CD4-positive, CD25-positive, alpha-beta regulatory T cell (primary cell): ENCODE measurements at regions not wholly inside any gene's neighbourhood (a gene's known extent, or its start where the extent isn't known, plus 50 kb on each side); places are given as distances from the start of the nearest gene placed in this dataset.
A peak's percentile ranks its signal among the peaks of the same experiment; 100 is the strongest.
"Not testable (repeated sequence)": the region's sequence is repeated elsewhere in the genome, so short reads cannot be mapped to it uniquely, and the experiment has no call there.

Experiments used
- ATAC-seq, 2 donors: fragments of 150-1000 bp; cut with Tn5 transposase; one replicate each; pipeline ENCODE4 v1.10.0; 2021; ENCODE audit warnings: low read depth in 2 of 2, moderate number of reproducible peaks in 2 of 2, moderate library complexity in 1 of 2
- DNase-seq, 3 donors: peaks; one replicate each; pipeline versions ENCODE4 v3.0.0 to v3.0.0-alpha.2; 2012 to 2022; ENCODE audit warnings: mixed read lengths in 1 of 3
- H3K27ac ChIP-seq: one replicate; pipeline ENCODE4 v1.7.0; 2013; ENCODE audit warnings: mild to moderate bottlenecking, low read length; ENCODE audit not compliant: insufficient read depth, poor library complexity, severe bottlenecking
- H3K27me3 ChIP-seq: one replicate; pipeline ENCODE4 v1.7.0; 2013; ENCODE audit warnings: low read length; ENCODE audit not compliant: control insufficient read depth, insufficient read depth
- H3K36me3 ChIP-seq: one replicate; pipeline ENCODE4 v1.7.0; 2013; ENCODE audit warnings: mild to moderate bottlenecking, low read length, moderate library complexity; ENCODE audit not compliant: control insufficient read depth, insufficient read depth
- H3K4me1 ChIP-seq: 2 replicates; pipeline ENCODE4 v1.7.0; 2013; ENCODE audit warnings: mild to moderate bottlenecking, low read length; ENCODE audit not compliant: insufficient read depth, control insufficient read depth, poor library complexity, severe bottlenecking
- H3K4me3 ChIP-seq: one replicate; pipeline ENCODE4 v1.7.0; 2013; ENCODE audit warnings: low read depth, mild to moderate bottlenecking, low read length, moderate library complexity
- H3K9me3 ChIP-seq, 2 experiments: 1 replicate in 1 of 2; 2 replicates in 1 of 2; pipeline ENCODE4 v1.7.0; 2013; ENCODE audit warnings: low read length in 2 of 2, mild to moderate bottlenecking in 1 of 2, moderate library complexity in 1 of 2; ENCODE audit not compliant: control insufficient read depth in 2 of 2
- H3K27ac Mint-ChIP-seq, 3 donors: one replicate each; pipeline ENCODE4 v1.8.0; 2020 to 2022; ENCODE audit warnings: mild to moderate bottlenecking in 3 of 3, mixed read lengths in 3 of 3, moderate library complexity in 2 of 3
- H3K27me3 Mint-ChIP-seq: one replicate; pipeline ENCODE4 v1.8.0; 2022; ENCODE audit warnings: mild to moderate bottlenecking, mixed read lengths
- H3K36me3 Mint-ChIP-seq: one replicate; pipeline ENCODE4 v1.8.0; 2020; ENCODE audit warnings: mixed read lengths
- H3K4me1 Mint-ChIP-seq, 4 donors: one replicate each; pipeline ENCODE4 v1.8.0; 2020 to 2022; ENCODE audit warnings: mixed read lengths in 4 of 4, mild to moderate bottlenecking in 1 of 4
- H3K4me3 Mint-ChIP-seq, 4 donors: one replicate each; pipeline ENCODE4 v1.8.0; 2020 to 2022; ENCODE audit warnings: mild to moderate bottlenecking in 4 of 4, mixed read lengths in 4 of 4, moderate library complexity in 3 of 4
- H3K9me3 Mint-ChIP-seq, 7 donors: one replicate each; pipeline ENCODE4 v1.8.0; 2020 to 2022; ENCODE audit warnings: mixed read lengths in 7 of 7, mild to moderate bottlenecking in 3 of 7, moderate library complexity in 2 of 7

- DNase-seq (no peak), ATAC-seq (no peak)
- Histone ChIP-seq H3K4me3 (no peak overlapping the region), H3K27me3 (no peaks in the 10 kb centered on the region), H3K9me3 (no peaks in the 10 kb centered on the region), H3K36me3 (no peaks in the 10 kb centered on the region), H3K27ac (no peak overlapping the region), H3K4me1 (no peaks in the 10 kb centered on the region)
- H3K4me3 Mint-ChIP-seq = no peak overlapping the region
- peaks cover 0 to 6% (median 0%) of the 10 kb centered on the region in 7 donors for H3K9me3 Mint-ChIP-seq
- no peaks in the 10 kb centered on the region for H3K36me3 Mint-ChIP-seq
- peaks cover 0 to 25% (median 11%) of the 10 kb centered on the region in 4 donors for H3K4me1 Mint-ChIP-seq
- H3K27ac Mint-ChIP-seq = no peak overlapping the region
- no peaks in the 10 kb centered on the region for H3K27me3 Mint-ChIP-seq
Measured at GRCh38 chr3:29181872-29182271, 99.0 kb upstream of the RBMS3 start.

DNA sequence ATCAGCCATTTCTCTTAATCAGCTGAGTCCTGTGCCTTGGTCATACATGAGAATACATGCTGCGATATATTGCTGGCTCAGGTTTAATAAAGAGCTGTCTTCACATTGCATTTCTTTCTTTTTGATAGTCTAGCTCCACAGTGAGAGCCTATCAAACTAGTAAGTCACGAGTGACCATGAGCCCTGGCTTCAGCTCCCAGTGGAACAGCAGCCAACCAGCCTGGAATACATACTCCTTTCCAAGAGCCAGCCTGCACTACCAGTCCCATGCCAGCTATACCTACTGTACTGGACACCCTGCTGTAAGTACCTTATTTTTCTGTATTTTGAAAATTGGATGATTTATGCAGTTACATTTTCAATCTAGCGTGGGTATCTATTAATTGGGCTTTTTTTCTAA is 98.0 kb upstream of the RBMS3 start:
- not testable (repeated sequence) for DNase-seq, H3K9me3 ChIP-seq, H3K27me3 Mint-ChIP-seq

GRCh38 chr3:29183346-29184087 is 97.4 kb upstream of the RBMS3 start:
- H3K4me3 Mint-ChIP-seq = peak overlapping the region in 3 of 4 donors; percentile 16 to 71 (median 22)
- no peaks in the 10 kb centered on the region for H3K9me3 ChIP-seq
- H3K27me3 Mint-ChIP-seq = no peaks in the 10 kb centered on the region
- no peaks in the 10 kb centered on the region for H3K27me3 ChIP-seq
- DNase-seq = peak in 1 of 3 donors; percentile 73
- peaks cover 0 to 5% (median 0%) of the 10 kb centered on the region in 7 donors for H3K9me3 Mint-ChIP-seq
- H3K4me3 ChIP-seq = peak overlapping the region; percentile 29
- H3K4me1 ChIP-seq = no peaks in the 10 kb centered on the region
- H3K36me3 Mint-ChIP-seq = no peaks in the 10 kb centered on the region
- H3K27ac ChIP-seq = no peak overlapping the region
- no peaks in the 10 kb centered on the region for H3K36me3 ChIP-seq
- H3K27ac Mint-ChIP-seq = peak overlapping the region in 2 of 3 donors; percentile 44 to 79
- ATAC-seq = peak; percentile 73 to 86
- H3K4me1 Mint-ChIP-seq = peaks cover 0 to 25% (median 11%) of the 10 kb centered on the region in 4 donors

More for the DNA sequence above, 98.0 kb upstream of the RBMS3 start:
- H3K36me3 Mint-ChIP-seq, ATAC-seq, H3K9me3 Mint-ChIP-seq, H3K4me1 ChIP-seq, H3K4me3 ChIP-seq, H3K27me3 ChIP-seq, H3K27ac ChIP-seq, H3K36me3 ChIP-seq: not testable (repeated sequence)
- H3K27ac Mint-ChIP-seq = peak overlapping the region in 1 of 3 donors; percentile 79
- peak overlapping the region in 3 of 4 donors; percentile 16 to 71 (median 22) for H3K4me3 Mint-ChIP-seq
- H3K4me1 Mint-ChIP-seq = peaks cover 0 to 25% (median 11%) of the 10 kb centered on the region in 4 donors

DNA sequence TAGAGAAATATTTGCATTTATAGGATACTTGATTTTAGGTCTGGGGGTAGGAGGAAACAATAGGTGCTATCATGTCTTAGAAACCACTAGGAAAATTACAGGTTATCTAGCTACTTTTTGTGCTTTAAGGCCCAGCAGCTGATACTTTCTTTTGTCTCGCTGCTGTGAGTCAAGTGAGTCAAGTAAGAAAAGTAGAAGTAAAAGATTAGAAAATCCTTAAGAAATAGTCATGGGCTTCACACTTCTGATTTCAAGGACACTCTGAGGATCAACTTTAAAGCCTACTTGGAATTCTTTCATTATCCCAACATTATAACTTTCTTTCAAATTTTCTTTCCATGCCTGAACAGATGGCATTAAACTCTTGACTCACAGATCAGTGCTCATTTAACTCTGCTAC is 95.2 kb upstream of the RBMS3 start:
- peaks cover 0 to 25% (median 8%) of the 10 kb centered on the region in 4 donors for H3K4me1 Mint-ChIP-seq
- H3K27ac Mint-ChIP-seq = no peak overlapping the region

DNA sequence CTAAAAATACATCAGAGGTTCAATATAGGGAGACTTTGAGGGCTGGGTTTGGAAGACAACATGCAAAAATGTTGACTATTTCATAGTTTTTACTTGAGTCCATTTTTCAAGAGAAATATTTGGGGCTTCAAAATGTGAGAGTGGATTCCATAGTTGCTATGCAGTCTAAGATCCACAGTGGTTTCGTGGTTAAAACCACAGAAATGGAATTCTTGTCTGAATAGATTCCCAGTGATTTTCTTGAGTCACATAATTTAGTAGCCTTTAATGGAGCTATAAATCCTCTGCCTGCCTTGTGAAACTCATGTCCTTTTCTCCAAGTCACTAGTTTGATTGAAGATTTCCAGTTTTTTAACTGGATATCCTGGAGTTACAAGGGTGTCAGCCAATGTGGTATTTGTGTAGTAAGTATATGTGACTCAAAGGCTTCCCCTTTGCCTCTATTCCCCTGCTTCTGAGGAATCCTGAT is 94.7 kb upstream of the RBMS3 start:
- H3K27me3 ChIP-seq = no peaks in the 10 kb centered on the region
- no peak overlapping the region for H3K4me3 ChIP-seq
- H3K9me3 ChIP-seq = no peaks in the 10 kb centered on the region
- peaks cover 0 to 23% (median 7%) of the 10 kb centered on the region in 4 donors for H3K4me1 Mint-ChIP-seq
- no peaks in the 10 kb centered on the region for H3K4me1 ChIP-seq
- no peaks in the 10 kb centered on the region for H3K27me3 Mint-ChIP-seq
- DNase-seq (no peak), ATAC-seq (no peak)
- no peaks in the 10 kb centered on the region for H3K36me3 Mint-ChIP-seq
- H3K9me3 Mint-ChIP-seq = peaks cover 0 to 8% (median 2%) of the 10 kb centered on the region in 7 donors
- no peaks in the 10 kb centered on the region for H3K36me3 ChIP-seq
- H3K4me3 Mint-ChIP-seq = no peak overlapping the region
- H3K27ac Mint-ChIP-seq = no peak overlapping the region
- no peak overlapping the region for H3K27ac ChIP-seq

More for the DNA sequence above, 95.2 kb upstream of the RBMS3 start:
- peaks cover 0 to 6% (median 0%) of the 10 kb centered on the region in 7 donors for H3K9me3 Mint-ChIP-seq
- Histone ChIP-seq H3K27me3 (no peaks in the 10 kb centered on the region), H3K36me3 (no peaks in the 10 kb centered on the region), H3K27ac (no peak overlapping the region), H3K9me3 (no peaks in the 10 kb centered on the region), H3K4me1 (no peaks in the 10 kb centered on the region), H3K4me3 (no peak overlapping the region)
- H3K36me3 Mint-ChIP-seq = no peaks in the 10 kb centered on the region
- H3K4me3 Mint-ChIP-seq = no peak overlapping the region
- DNase-seq = no peak
- no peaks in the 10 kb centered on the region for H3K27me3 Mint-ChIP-seq
- ATAC-seq = no peak

DNA sequence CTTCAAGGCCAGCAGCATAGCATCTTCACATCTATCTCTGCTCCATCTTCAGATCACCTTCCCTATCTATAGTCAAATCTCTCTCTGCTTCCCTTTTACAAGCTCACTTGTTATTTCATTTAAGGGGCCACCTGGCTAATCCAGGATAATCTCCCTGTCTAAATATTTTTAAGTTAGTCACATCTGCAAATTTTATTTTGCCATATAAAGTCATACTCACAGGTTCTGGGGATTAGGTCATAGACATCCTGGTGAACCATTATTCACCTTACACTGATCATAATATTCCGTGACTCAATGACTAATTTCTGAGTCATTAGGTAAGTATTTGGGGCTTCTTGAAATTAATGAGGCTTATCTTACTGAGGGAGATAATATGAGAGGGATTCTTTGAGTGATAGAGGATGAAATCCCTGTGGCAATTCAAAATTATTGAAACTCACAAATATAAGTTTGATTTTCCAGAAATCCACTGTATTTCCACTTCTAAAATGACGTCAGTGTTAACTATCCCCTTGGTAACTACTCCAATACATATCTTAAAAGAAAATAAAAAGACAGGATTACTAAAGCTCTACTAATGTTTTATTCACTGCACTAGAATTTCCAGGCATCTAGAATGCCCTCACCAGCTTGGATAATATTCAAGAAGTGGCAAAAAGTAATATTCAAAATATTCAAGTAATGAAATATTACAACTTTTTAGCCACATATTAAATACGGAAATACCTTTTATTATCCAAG is 93.7 kb upstream of the RBMS3 start:
- Histone ChIP-seq H3K9me3 (no peaks in the 10 kb centered on the region), H3K4me1 (no peaks in the 10 kb centered on the region), H3K27me3 (no peaks in the 10 kb centered on the region), H3K4me3 (no peak overlapping the region), H3K36me3 (no peaks in the 10 kb centered on the region), H3K27ac (no peak overlapping the region)
- Mint-ChIP-seq H3K4me1 (peaks cover 0 to 23% (median 7%) of the 10 kb centered on the region in 4 donors), H3K27me3 (no peaks in the 10 kb centered on the region), H3K27ac (no peak overlapping the region), H3K4me3 (no peak overlapping the region), H3K36me3 (no peaks in the 10 kb centered on the region), H3K9me3 (peaks cover 0 to 10% (median 2%) of the 10 kb centered on the region in 7 donors)
- DNase-seq (no peak), ATAC-seq (no peak)

DNA sequence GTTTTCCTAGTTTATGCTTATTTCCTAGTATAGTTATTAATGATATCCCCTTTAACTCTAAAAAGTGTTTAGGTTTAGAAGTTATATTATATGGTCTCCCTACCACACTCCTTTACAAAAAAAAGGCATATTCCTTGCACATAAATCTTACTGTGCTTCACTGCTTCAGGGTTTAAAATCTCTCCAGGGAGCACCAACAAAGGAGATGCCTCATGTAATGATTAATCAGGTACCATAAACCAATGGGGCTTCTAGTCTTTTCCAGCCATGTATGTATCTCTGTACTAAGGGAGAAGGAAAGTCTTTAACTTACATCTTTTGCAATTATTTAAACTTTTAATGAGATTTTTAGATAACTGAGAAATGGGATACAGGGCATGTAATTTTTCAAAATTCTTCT is 91.5 kb upstream of the RBMS3 start:
- no peak overlapping the region for H3K4me3 Mint-ChIP-seq

More for the DNA sequence above, 91.5 kb upstream of the RBMS3 start:
- no peaks in the 10 kb centered on the region for H3K9me3 ChIP-seq
- Mint-ChIP-seq H3K4me1 (peaks cover 0 to 6% (median 1%) of the 10 kb centered on the region in 4 donors), H3K27ac (no peak overlapping the region), H3K9me3 (peaks cover 0 to 10% (median 4%) of the 10 kb centered on the region in 7 donors), H3K27me3 (no peaks in the 10 kb centered on the region), H3K36me3 (no peaks in the 10 kb centered on the region)
- H3K27ac ChIP-seq = no peak overlapping the region
- no peaks in the 10 kb centered on the region for H3K36me3 ChIP-seq
- no peaks in the 10 kb centered on the region for H3K27me3 ChIP-seq
- no peak overlapping the region for H3K4me3 ChIP-seq
- no peaks in the 10 kb centered on the region for H3K4me1 ChIP-seq
- DNase-seq (no peak), ATAC-seq (no peak)
